ENCODE measurements at regions not wholly inside any gene's neighbourhood (a gene's known extent, or its start where the extent isn't known, plus 50 kb on each side); places are given as distances from the start of the nearest gene placed in this dataset.

DNA sequence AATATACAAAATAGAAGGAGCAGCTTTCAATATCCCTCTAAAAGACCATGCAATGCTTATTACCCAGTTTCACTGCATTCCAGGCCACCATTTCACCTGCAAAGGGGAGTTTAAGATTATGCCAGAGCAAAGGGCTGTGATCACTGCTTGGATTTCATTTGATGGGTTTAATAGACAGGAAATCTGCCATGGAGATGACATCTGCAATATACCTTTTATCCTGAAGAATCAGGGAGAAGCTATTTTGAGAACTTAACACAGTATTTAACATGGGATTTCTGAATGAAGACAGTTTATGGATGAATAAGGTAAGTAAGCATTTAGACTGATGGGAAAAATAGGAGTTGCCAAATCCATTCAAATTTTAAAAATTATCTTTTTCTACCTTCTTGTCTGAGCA is 303.0 kb upstream of the SLC8A1 start:
- Histone ChIP-seq H3K9me3 (replicated peaks) (no peaks in the 10 kb centered on the region), H3K27me3 (0 out of 2 replicates have a peak, but pooled peaks cover 3% of the 10 kb centered on the region), H3K4me3 (no peak overlapping the region), H3K36me3 (no peaks in the 10 kb centered on the region), H3K27ac (no peak overlapping the region), H3K4me1 (no peaks in the 10 kb centered on the region)
- DNase-seq = no peak

DNA sequence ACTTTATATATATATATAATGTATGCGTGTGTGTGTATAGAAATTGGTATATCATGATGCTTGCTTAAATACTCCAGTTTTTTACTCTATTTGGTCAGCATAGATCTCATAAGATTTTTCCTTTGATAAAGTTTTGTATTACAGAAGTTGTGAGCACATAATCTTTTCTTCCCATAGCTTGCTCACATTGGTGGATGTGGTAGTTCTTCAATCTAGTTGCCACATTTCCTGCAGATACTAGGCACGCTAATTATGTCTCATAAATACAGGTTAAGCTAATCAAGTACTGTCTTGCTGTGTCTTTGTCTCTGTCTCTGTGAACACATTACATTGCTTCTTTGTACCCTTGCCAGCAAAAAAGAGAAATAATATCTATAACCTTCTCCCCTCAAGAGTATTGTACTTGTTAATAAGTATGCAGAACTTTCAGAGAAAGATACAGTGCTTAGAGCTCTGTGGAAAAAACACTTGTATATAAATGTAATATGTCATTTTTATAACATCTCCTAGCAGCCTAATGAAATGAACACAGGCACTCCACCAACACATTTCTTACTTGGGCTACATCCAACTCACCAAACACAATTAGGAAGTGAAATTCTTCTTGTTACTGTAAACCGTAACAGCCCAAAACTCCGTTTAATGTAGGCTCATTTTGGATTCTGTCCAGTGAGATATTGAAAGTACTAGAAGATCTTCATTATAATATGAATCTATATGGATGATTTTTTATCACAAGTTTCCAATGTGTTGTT is 306.7 kb upstream of the SLC8A1 start:
- Histone ChIP-seq H3K27ac (no peak overlapping the region), H3K4me3 (no peak overlapping the region), H3K36me3 (no peaks in the 10 kb centered on the region), H3K27me3 (0 out of 2 replicates have a peak, but pooled peaks cover 7% of the 10 kb centered on the region), H3K9me3 (replicated peaks) (no peaks in the 10 kb centered on the region), H3K4me1 (no peaks in the 10 kb centered on the region)
- no peak for DNase-seq

DNA sequence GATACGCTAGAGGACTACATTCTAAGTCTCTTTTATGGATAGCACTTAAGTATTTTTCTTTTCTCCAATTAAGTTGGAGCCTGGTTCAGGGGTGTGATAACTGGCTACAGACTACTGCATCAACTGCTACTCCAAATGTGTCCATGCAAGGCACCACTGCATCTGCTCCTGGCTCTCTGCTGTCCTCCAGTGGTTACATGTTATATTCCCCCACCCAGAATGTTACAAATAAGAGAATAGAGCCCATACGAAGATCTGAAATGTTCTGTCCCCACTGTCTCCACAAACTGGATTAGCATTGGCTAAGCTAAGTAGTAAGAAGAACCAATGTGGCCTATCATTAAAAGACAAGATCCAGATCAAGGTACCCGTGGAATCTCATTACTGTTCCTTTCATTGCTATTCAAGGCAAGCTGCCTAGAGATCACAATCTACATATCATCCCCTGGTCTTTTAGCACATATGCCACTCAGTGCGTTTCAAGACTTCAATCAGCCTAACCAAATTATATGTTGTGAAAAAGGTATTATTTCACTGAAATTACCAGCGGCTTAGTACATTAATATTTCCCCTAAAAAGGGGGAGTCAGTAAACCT is 308.3 kb upstream of the SLC8A1 start:
- H3K9me3 ChIP-seq (replicated peaks) = no peaks in the 10 kb centered on the region
- no peak overlapping the region for H3K4me3 ChIP-seq
- H3K27ac ChIP-seq = no peak overlapping the region
- peak; percentile 44 to 77 for DNase-seq
- H3K36me3 ChIP-seq = no peaks in the 10 kb centered on the region
- H3K4me1 ChIP-seq = no peaks in the 10 kb centered on the region
- 0 out of 2 replicates have a peak, but pooled peaks cover 7% of the 10 kb centered on the region for H3K27me3 ChIP-seq

DNA sequence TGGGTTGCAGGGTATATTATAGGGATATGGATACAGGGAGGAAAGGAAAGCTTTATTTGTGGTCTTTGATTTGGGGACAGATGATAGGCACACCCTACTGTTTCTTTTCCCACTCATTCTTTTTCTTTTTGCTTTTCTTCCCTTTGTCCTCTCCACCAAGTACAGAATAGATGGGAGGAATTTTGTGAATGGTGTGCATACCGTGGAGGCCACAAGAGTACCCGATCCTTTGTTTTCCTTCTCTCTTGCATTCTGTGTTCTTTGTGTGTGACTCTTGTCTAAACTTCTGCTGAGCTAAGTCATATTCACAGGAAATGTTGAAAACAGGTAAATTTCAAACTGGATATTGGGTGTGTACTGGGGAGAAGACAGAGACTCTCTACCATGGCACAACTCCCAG is 321.4 kb upstream of the SLC8A1 start:
- Histone ChIP-seq H3K9me3 (replicated peaks) (no peaks in the 10 kb centered on the region), H3K4me1 (no peaks in the 10 kb centered on the region), H3K27ac (no peak overlapping the region), H3K36me3 (no peaks in the 10 kb centered on the region), H3K4me3 (no peak overlapping the region), H3K27me3 (no peaks in the 10 kb centered on the region)
- no peak for DNase-seq

DNA sequence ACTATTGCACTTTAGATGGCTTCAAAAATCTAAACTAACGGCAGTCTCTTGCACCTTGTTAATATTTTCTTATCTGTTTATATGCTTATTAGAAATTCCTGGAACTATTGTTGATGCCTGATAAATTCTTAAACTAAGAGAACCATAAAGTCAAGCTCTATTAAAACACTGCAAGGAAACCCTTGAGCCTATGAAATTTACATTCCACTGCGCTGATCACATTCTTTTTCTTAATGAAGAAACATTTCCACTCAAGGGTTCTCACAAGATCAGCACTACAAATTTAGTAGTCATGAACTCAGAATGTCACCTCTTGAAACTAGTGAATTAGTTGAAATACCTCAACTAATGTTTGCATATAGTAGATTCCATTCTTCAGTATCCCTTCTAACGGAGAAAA is 331.8 kb upstream of the SLC8A1 start:
- no peak for DNase-seq
- no peak overlapping the region for H3K27ac ChIP-seq
- no peaks in the 10 kb centered on the region for H3K4me1 ChIP-seq
- no peak overlapping the region for H3K4me3 ChIP-seq
- no peaks in the 10 kb centered on the region for H3K27me3 ChIP-seq
- H3K9me3 ChIP-seq (replicated peaks) = no peaks in the 10 kb centered on the region
- no peaks in the 10 kb centered on the region for H3K36me3 ChIP-seq

DNA sequence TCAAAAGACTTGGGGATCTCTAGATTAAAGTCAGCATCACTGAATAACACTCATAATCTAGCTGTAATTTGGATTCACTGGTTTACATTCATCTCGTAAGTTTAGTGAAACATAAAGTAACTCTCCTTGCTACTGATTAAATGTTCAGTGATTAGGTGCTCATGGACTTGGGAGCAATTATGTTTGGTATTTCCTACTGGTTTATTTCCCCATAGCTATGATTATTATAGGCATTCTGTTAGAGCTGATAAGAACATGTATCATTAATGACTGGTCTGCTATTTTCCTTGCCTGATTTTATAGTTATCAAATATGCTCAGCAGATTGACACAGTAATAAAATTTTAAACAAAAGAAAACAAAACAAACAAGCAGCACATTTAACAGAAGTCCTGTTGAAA is 334.7 kb upstream of the SLC8A1 start:
- Histone ChIP-seq H3K27me3 (no peaks in the 10 kb centered on the region), H3K36me3 (no peaks in the 10 kb centered on the region), H3K4me1 (no peaks in the 10 kb centered on the region), H3K27ac (no peak overlapping the region), H3K4me3 (no peak overlapping the region), H3K9me3 (replicated peaks) (no peaks in the 10 kb centered on the region)
- DNase-seq = no peak

DNA sequence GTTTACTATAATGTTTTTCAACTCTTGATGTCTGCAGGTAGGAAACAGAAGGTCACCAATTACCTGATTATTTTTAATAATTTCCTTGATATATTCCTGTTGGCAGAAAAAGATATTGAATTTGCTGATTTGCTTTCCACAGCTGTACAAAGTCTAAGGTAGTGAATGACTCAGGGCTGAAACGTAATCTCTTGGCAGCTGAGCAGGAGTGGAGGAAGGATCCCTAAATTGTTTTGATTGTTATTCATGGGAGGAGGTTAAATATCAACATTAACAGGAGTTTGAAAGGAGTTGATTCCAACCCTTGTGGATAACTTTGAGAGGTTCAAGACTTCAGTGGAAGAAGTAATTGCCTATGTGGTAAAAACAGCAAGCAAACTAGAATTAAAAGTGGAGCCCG is 345.2 kb upstream of the SLC8A1 start:
- DNase-seq = peak in 1 of 2 experiments; percentile 24
- no peaks in the 10 kb centered on the region for H3K9me3 ChIP-seq (replicated peaks)
- H3K27ac ChIP-seq = no peak overlapping the region
- no peaks in the 10 kb centered on the region for H3K4me1 ChIP-seq
- no peaks in the 10 kb centered on the region for H3K27me3 ChIP-seq
- H3K4me3 ChIP-seq = no peak overlapping the region
- no peaks in the 10 kb centered on the region for H3K36me3 ChIP-seq

DNA sequence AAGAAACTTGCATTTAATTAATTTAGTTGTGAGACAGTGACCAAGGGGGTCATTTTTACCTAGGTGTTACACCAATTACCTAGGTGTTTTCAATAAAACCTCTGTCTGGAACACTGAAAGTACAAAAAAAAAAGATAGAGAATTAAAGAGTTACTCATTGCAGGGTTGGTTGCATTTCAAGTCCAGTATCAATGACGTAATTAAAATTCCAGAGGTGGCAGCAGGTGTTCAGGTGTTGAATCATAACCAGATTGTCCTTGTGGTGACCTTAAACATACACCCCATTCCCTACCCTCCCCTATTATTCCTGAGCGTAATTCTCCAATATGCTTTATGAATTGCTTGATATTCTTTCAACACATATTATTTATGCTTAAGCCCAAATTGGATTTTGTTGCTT is 352.0 kb upstream of the SLC8A1 start:
- H3K27me3 ChIP-seq = 0 out of 2 replicates have a peak, but pooled peaks cover 7% of the 10 kb centered on the region
- no peak overlapping the region for H3K4me3 ChIP-seq
- no peak overlapping the region for H3K27ac ChIP-seq
- no peaks in the 10 kb centered on the region for H3K36me3 ChIP-seq
- H3K4me1 ChIP-seq = no peaks in the 10 kb centered on the region
- no peaks in the 10 kb centered on the region for H3K9me3 ChIP-seq (replicated peaks)
- DNase-seq = no peak

DNA sequence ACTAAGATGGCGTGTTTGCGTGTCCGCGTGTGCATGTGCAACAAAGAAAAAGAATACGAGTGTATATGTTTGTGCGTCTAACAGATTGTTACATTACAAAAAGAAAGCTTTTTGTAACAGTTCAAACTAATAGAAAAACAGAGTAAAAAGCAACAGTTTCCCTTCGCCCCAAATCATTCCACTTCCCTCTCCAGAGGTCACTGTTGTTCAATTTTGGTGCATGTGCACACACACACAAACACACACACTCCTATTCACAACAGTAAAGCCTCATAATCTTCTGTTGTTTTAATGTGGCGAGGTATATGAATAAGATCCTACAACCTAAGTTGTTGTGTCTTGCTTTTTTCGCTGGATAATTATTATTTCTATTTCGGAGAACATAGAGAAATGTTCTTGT is 357.3 kb upstream of the SLC8A1 start:
- Histone ChIP-seq H3K36me3 (no peaks in the 10 kb centered on the region), H3K27ac (no peak overlapping the region), H3K9me3 (replicated peaks) (no peaks in the 10 kb centered on the region), H3K4me3 (no peak overlapping the region), H3K27me3 (0 out of 2 replicates have a peak, but pooled peaks cover 7% of the 10 kb centered on the region), H3K4me1 (no peaks in the 10 kb centered on the region)
- no peak for DNase-seq

DNA sequence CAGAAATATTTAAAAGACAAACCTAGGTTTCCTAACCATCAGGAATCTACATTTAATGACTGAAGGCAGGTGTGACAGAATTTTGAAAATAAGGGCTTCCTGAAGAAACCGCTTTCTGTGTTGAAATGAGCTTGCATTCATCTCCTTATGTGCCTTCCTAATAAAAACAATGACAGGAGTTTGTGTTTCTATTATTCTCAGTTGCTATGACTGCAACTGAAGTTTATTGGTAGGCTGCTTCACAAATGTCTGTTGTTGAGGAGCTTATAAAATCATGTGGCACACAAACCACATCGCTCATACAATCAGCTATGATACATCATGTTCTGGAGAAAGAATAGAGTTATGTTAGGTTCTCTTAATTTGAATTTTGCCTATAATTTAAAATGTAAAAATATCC is 362.7 kb upstream of the SLC8A1 start:
- no peaks in the 10 kb centered on the region for H3K9me3 ChIP-seq (replicated peaks)
- H3K36me3 ChIP-seq = no peaks in the 10 kb centered on the region
- DNase-seq = no peak
- H3K4me3 ChIP-seq = no peak overlapping the region
- H3K4me1 ChIP-seq = no peaks in the 10 kb centered on the region
- no peak overlapping the region for H3K27ac ChIP-seq
- H3K27me3 ChIP-seq = no peaks in the 10 kb centered on the region

DNA sequence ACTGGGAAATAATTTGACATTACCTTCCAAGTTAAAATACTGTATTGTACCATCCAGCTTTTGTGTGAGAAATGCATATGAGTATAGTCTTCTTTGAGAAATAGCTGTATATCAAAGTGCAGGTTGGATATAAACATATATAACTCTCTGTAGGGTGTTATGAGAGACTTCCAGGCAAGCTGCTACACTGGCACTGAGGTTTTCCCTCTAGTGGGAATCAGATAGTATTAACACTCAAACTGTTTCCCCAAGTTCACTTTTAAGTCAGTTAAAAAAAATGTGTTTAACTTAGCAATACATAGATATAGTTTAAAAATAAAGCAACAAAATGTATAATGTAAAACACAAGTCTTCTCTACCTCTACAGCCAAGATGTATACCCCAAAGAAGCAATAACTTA is 368.4 kb upstream of the SLC8A1 start:
- H3K4me1 ChIP-seq = no peaks in the 10 kb centered on the region
- no peaks in the 10 kb centered on the region for H3K36me3 ChIP-seq
- no peak for DNase-seq
- H3K27ac ChIP-seq = no peak overlapping the region
- no peaks in the 10 kb centered on the region for H3K9me3 ChIP-seq (replicated peaks)
- H3K27me3 ChIP-seq = no peaks in the 10 kb centered on the region
- no peak overlapping the region for H3K4me3 ChIP-seq

DNA sequence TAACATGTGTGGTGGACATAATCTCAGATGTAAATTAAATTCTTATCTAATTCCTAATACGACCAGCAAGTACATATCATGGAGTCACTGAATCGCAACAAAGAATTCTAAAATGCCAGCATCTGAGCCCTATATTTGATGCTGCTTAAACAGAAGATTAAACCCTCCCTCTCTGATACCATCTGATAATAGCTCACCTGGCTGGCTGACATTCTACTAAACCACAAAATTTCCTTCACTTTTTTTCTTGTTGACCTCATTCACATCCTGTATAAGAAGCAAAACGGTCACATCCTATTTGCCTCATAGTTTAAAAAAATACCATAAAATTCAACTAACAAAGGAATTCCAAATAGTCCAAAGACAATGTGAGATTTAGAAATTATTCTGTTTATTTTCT is 371.6 kb upstream of the SLC8A1 start:
- Histone ChIP-seq H3K27me3 (no peaks in the 10 kb centered on the region), H3K4me3 (no peak overlapping the region), H3K4me1 (no peaks in the 10 kb centered on the region), H3K27ac (no peak overlapping the region), H3K9me3 (replicated peaks) (no peaks in the 10 kb centered on the region), H3K36me3 (no peaks in the 10 kb centered on the region)
- DNase-seq = no peak

DNA sequence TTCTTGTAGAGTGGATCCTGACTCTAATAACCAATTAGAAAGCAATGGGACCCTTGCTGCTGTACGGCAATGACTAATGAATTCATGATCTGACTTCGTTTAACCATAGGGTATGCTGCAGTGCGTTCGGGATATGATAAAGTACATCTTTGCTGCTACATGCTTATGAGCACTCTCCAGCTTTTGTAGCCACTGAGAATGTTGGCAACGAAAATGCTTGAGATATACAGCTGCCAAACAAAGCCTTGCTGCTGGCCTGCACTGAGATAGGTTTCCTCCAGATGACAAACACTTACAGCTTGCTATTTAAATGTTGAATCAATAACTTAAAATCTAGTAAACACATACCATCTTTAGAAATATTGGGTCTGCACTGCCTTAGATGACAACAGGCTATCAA is 372.4 kb upstream of the SLC8A1 start:
- Histone ChIP-seq H3K4me1 (no peaks in the 10 kb centered on the region), H3K27ac (no peak overlapping the region), H3K4me3 (no peak overlapping the region), H3K36me3 (no peaks in the 10 kb centered on the region), H3K27me3 (no peaks in the 10 kb centered on the region), H3K9me3 (replicated peaks) (no peaks in the 10 kb centered on the region)
- no peak for DNase-seq

DNA sequence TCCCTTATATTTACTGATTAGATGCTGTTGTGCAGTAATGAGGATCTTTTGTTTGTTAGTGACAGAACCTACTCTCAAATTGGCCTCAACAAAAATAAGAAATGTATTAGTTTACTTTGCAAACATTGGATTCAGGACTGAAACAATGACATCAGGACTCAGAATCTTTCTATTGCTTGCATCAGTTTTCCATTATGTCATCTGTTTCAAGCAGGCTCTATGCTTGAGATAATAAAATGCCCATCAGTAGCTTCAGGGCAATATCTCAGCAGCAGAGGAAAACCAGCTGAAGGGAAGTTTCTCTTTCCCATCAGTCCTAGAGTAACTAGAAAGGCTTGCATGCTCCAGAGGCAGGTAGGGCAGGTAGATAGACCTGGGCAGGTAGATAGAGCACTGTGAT is 375.5 kb upstream of the SLC8A1 start:
- no peaks in the 10 kb centered on the region for H3K36me3 ChIP-seq
- H3K4me3 ChIP-seq = no peak overlapping the region
- H3K27ac ChIP-seq = no peak overlapping the region
- no peaks in the 10 kb centered on the region for H3K27me3 ChIP-seq
- no peaks in the 10 kb centered on the region for H3K9me3 ChIP-seq (replicated peaks)
- no peak for DNase-seq
- H3K4me1 ChIP-seq = no peaks in the 10 kb centered on the region

DNA sequence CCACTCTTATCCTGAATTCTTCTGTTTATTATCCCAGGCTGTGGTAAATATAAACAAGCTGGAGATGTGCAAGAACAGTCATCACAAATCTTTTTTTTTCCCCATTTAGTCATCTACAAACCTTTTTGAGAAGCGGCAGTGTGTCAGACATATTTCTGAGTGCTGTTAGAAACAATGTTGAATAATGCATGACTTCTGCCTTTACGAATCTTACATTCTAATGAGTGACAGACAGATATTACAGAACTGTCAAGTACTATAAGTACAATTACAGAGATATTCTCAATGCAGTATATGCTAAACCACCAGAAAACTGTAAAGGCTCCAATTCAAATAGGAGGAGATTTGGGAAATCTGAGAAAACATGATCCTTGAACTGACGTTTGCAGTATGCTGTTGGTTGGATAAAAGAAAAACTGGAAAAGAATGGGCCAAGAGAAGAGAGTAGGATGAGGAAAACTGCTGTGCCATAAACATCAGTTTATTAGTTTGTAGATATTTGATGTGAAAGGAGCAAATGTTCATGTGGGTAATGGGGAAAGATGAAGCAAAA is 379.5 kb upstream of the SLC8A1 start:
- H3K27ac ChIP-seq = no peak overlapping the region
- H3K4me3 ChIP-seq = no peak overlapping the region
- H3K36me3 ChIP-seq = no peaks in the 10 kb centered on the region
- H3K9me3 ChIP-seq (replicated peaks) = no peaks in the 10 kb centered on the region
- no peak for DNase-seq
- no peaks in the 10 kb centered on the region for H3K27me3 ChIP-seq
- H3K4me1 ChIP-seq = no peaks in the 10 kb centered on the region

DNA sequence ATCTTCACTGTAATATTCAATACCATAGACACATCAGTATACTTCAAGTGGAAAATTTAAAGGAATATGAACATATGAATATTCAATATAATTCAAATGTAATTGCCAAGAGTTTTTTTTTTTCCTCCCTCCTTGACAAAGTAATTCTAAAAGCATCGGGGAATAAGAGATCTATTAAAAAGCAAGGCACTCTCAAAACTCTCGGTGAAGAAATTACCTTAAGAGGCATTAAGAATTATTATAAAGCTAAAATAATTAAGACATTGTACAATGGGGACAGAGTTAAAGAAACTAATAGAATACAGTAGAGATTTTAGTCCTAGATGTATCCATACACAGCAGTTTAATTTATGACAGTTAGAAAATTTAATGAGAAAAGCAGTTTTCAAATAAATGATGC is 390.0 kb upstream of the SLC8A1 start:
- no peaks in the 10 kb centered on the region for H3K27me3 ChIP-seq
- DNase-seq = no peak
- H3K4me3 ChIP-seq = no peak overlapping the region
- H3K4me1 ChIP-seq = no peaks in the 10 kb centered on the region
- H3K27ac ChIP-seq = no peak overlapping the region
- no peaks in the 10 kb centered on the region; the same call in 1 of the 2 replicates for H3K36me3 ChIP-seq
- no peaks in the 10 kb centered on the region for H3K9me3 ChIP-seq (replicated peaks)
